Keratinocyte (primary cell): ENCODE measurements at regions not wholly inside any gene's neighbourhood (a gene's known extent, or its start where the extent isn't known, plus 50 kb on each side); places are given as distances from the start of the nearest gene placed in this dataset.
"Not testable (repeated sequence)": the region's sequence is repeated elsewhere in the genome, so short reads cannot be mapped to it uniquely, and the experiment has no call there.

ENCODE experiments used
- DNase-seq: peaks from one replicate; pipeline ENCODE4 v3.0.0-alpha.2; 2011; ENCODE audit warnings: low read depth, missing footprints, low spot score
- FAIRE-seq: peaks from 2 replicates; lab custom pipeline; 2011; peaks lifted over from hg19 to GRCh38; lab: Jason Lieb, UNC
- H2AFZ ChIP-seq: 2 replicates; pipeline ENCODE4 v1.6.0; 2012; ENCODE audit warnings: low read length, control low read depth, inconsistent platforms; ENCODE audit not compliant: control insufficient read depth
- H3K27ac ChIP-seq: 2 replicates; pipeline ENCODE4 v1.5.1; 2011; ENCODE audit warnings: low read length; ENCODE audit not compliant: control insufficient read depth, insufficient read depth
- H3K27me3 ChIP-seq: 3 replicates; pipeline ENCODE4 v1.6.0; 2011; ENCODE audit warnings: low read length; ENCODE audit not compliant: control insufficient read depth, insufficient read depth; ENCODE audit errors: extremely low read depth
- H3K36me3 ChIP-seq, 2 experiments: 2 replicates in 1 of 2; 3 replicates in 1 of 2; pipeline ENCODE4 v1.5.1; 2011; ENCODE audit warnings: low read length in 2 of 2, mild to moderate bottlenecking in 1 of 2; ENCODE audit not compliant: control insufficient read depth in 2 of 2, insufficient read depth in 2 of 2; ENCODE audit errors: extremely low read depth in 1 of 2
- H3K4me1 ChIP-seq: 3 replicates; pipeline ENCODE4 v1.5.1; 2011; ENCODE audit warnings: low read length; ENCODE audit not compliant: control insufficient read depth, insufficient read depth; ENCODE audit errors: extremely low read depth
- H3K4me2 ChIP-seq: 3 replicates; pipeline ENCODE4 v1.6.0; 2011; ENCODE audit warnings: low read depth, low read length; ENCODE audit not compliant: control insufficient read depth, insufficient read depth; ENCODE audit errors: extremely low read depth
- H3K4me3 ChIP-seq, 3 experiments: fragments of 200-600 bp in 1 of 3; sonication (generic) in 1 of 3; 2 replicates in 2 of 3; 3 replicates in 1 of 3; pipeline ENCODE4 v1.5.1; 2011 to 2016; ENCODE audit warnings: low read length in 3 of 3, mild to moderate bottlenecking in 3 of 3, control low read depth in 2 of 3, inconsistent platforms in 1 of 3, low read depth in 1 of 3, mixed read lengths in 1 of 3, mixed run types in 1 of 3, moderate library complexity in 1 of 3; ENCODE audit not compliant: control insufficient read depth in 2 of 3, insufficient read depth in 2 of 3; ENCODE audit errors: extremely low read depth in 1 of 3
- H3K79me2 ChIP-seq: 2 replicates; pipeline ENCODE4 v1.6.0; 2012; ENCODE audit warnings: low read length; ENCODE audit not compliant: control insufficient read depth, insufficient read depth
- H3K9ac ChIP-seq: 3 replicates; pipeline ENCODE4 v1.6.0; 2011; ENCODE audit warnings: low read length; ENCODE audit not compliant: control insufficient read depth, insufficient read depth; ENCODE audit errors: extremely low read depth
- H3K9me1 ChIP-seq: 3 replicates; pipeline ENCODE4 v1.6.0; 2011; ENCODE audit warnings: low read length; ENCODE audit not compliant: control insufficient read depth, insufficient read depth; ENCODE audit errors: extremely low read depth
- H3K9me3 ChIP-seq: 2 replicates; pipeline ENCODE4 v1.5.1; 2012; ENCODE audit warnings: low read depth, low read length; ENCODE audit not compliant: control insufficient read depth
- H4K20me1 ChIP-seq: 3 replicates; pipeline ENCODE4 v1.6.0; 2011; ENCODE audit warnings: low read length; ENCODE audit not compliant: control insufficient read depth, insufficient read depth; ENCODE audit errors: extremely low read depth
- CTCF ChIP-seq, 3 experiments: IDR thresholded peaks in 1 of 3; conservative IDR thresholded peaks in 1 of 3; optimal IDR thresholded peaks in 1 of 3; 2 replicates in 2 of 3; 3 replicates in 1 of 3; pipeline versions ENCODE3 to v1.5.1; 2011; ENCODE audit warnings: low read length in 3 of 3, mild to moderate bottlenecking in 3 of 3, moderate library complexity in 2 of 3, control low read depth in 1 of 3, inconsistent platforms in 1 of 3; ENCODE audit not compliant: insufficient read depth in 2 of 3; ENCODE audit errors: extremely low read depth in 1 of 3
- EZH2 ChIP-seq: IDR thresholded peaks from one replicate; pipeline ENCODE4 v1.6.1; 2012; ENCODE audit warnings: inconsistent platforms, mild to moderate bottlenecking, low read length, moderate library complexity
- dilution Hi-C: fragments of 300-500 bp; cut with MboI; formaldehyde crosslinking; loops from one replicate; pipeline ENCODE4 v1.7.0; 2020; ENCODE audit warnings: low sequenced_read_pairs; ENCODE audit not compliant: extremely low pct_ligation_motif_present

DNA sequence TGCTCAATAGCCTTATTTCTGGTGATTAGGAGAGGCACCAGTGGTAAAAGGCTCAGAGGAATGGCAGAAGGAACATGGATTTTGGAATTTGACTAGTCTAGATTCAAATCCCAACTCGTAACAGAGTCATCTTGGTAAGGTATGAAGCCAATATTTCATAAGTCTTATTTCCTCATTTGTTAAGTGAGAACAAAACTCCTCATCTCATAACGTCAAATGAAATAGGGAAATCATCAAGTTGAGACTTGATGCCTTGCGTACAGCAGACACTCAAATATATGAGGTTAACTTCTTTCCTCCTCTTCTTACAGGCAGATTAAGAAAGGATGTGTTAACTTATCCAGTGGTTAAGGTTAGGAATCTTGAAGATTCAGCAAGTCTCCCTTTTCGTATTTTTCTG lies 189.2 kb downstream of the DLEU7 start:
- FAIRE-seq: no peak
- no peak overlapping the region for H3K4me3 ChIP-seq
- H3K27ac ChIP-seq: no peak overlapping the region
- no peaks in the 10 kb centered on the region for H3K4me1 ChIP-seq
- DNase-seq: no peak
- H3K9me1 ChIP-seq: no peaks in the 10 kb centered on the region
- H3K36me3 ChIP-seq: no peaks in the 10 kb centered on the region
- H3K4me2 ChIP-seq: no peak overlapping the region
- no peaks in the 10 kb centered on the region for H3K27me3 ChIP-seq
- no peaks in the 10 kb centered on the region for H3K79me2 ChIP-seq
- no peak overlapping the region for H2AFZ ChIP-seq
- no peak for TF ChIP-seq EZH2
- TF ChIP-seq CTCF (optimal IDR thresholded peaks at IDR 0.05 in 1 of 3, IDR thresholded peaks at IDR 0.05 in 1 of 3, conservative IDR thresholded peaks at IDR 0.05 in 1 of 3; ENCODE audit: extremely low read depth in 1 of 3, insufficient read depth in 2 of 3, low read length in 3 of 3): no peak
- no peak overlapping the region for H3K9ac ChIP-seq
- dilution Hi-C loops: no loop called here
- H3K9me3 ChIP-seq: no peaks in the 10 kb centered on the region
- H4K20me1 ChIP-seq: no peaks in the 10 kb centered on the region

DNA sequence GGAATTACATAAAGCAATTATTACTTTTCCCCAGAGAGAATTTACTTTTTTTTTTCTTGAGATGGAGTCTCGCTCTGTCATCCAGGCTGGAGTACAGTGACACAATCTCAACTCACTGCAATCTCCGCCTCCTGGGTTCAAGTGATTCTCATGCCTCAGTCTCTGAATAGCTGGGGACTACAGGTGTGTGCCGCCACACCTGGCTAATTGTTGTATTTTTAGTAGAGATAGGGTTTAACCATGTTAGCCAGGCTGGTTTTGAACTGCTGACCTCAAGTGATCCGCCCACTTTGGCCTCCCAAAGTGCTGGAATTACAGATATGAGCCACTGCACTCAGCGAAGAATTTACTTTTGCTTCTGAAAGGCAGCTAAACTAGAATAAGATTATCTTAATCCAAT lies 181.6 kb downstream of the DLEU7 start:
- dilution Hi-C loops, H3K4me3 ChIP-seq, FAIRE-seq, H3K27ac ChIP-seq, H3K9me1 ChIP-seq, H3K27me3 ChIP-seq, H2AFZ ChIP-seq, DNase-seq, H3K9me3 ChIP-seq, H3K9ac ChIP-seq, H3K79me2 ChIP-seq, H3K36me3 ChIP-seq, H3K4me2 ChIP-seq, H3K4me1 ChIP-seq, H4K20me1 ChIP-seq: not testable (repeated sequence)

- no peaks in the 10 kb centered on the region for H3K9me1 ChIP-seq
- H3K4me1 ChIP-seq: no peaks in the 10 kb centered on the region
- dilution Hi-C loops: no loop called here
- no peak overlapping the region for H2AFZ ChIP-seq
- H3K4me2 ChIP-seq: no peak overlapping the region
- no peak overlapping the region for H3K9ac ChIP-seq
- no peak for FAIRE-seq
- H3K9me3 ChIP-seq: no peaks in the 10 kb centered on the region
- no peaks in the 10 kb centered on the region for H3K79me2 ChIP-seq
- no peaks in the 10 kb centered on the region for H3K27me3 ChIP-seq
- H3K4me3 ChIP-seq: no peak overlapping the region
- H3K36me3 ChIP-seq: no peaks in the 10 kb centered on the region
- TF ChIP-seq EZH2 (no peak), CTCF (optimal IDR thresholded peaks at IDR 0.05 in 1 of 3, IDR thresholded peaks at IDR 0.05 in 1 of 3, conservative IDR thresholded peaks at IDR 0.05 in 1 of 3; ENCODE audit: extremely low read depth in 1 of 3, insufficient read depth in 2 of 3, low read length in 3 of 3) (no peak)
- no peaks in the 10 kb centered on the region for H4K20me1 ChIP-seq
- DNase-seq: no peak
- H3K27ac ChIP-seq: no peak overlapping the region
Observed at GRCh38 chr13:50664951-50665350, 178.5 kb downstream of the DLEU7 start.
